Stimulated activated naive CD8-positive, alpha-beta T cell treated with anti-CD3 and anti-CD28 coated beads, Interleukin-15, amount 100 ng/mL, for 72 hours (primary cell): ENCODE measurements at regions not wholly inside any gene's neighbourhood (a gene's known extent, or its start where the extent isn't known, plus 50 kb on each side); places are given as distances from the start of the nearest gene placed in this dataset.
A peak's percentile ranks its signal among the peaks of the same experiment; 100 is the strongest.
"Not testable (repeated sequence)": the region's sequence is repeated elsewhere in the genome, so short reads cannot be mapped to it uniquely, and the experiment has no call there.

Source experiments
- ATAC-seq: fragments of 150-1000 bp; cut with Tn5 transposase; 2 replicates; pipeline ENCODE4 v1.10.0; 2021; ENCODE audit warnings: mild to moderate bottlenecking, moderate library complexity
- DNase-seq, 2 donors: peaks; one replicate each; pipeline ENCODE4 v3.0.0; 2021 to 2022
- H3K27ac Mint-ChIP-seq, 2 donors: one replicate each; pipeline ENCODE4 v1.8.0; 2022; ENCODE audit warnings: mild to moderate bottlenecking in 2 of 2, mixed read lengths in 2 of 2, moderate library complexity in 2 of 2
- H3K27me3 Mint-ChIP-seq: one replicate; pipeline ENCODE4 v1.8.0; 2022; ENCODE audit warnings: mixed read lengths
- H3K4me1 Mint-ChIP-seq: one replicate; pipeline ENCODE4 v1.8.0; 2022; ENCODE audit warnings: mild to moderate bottlenecking, mixed read lengths
- H3K4me3 Mint-ChIP-seq, 2 donors: one replicate each; pipeline ENCODE4 v1.8.0; 2022; ENCODE audit warnings: mild to moderate bottlenecking in 2 of 2, mixed read lengths in 2 of 2, moderate library complexity in 1 of 2
- H3K9me3 Mint-ChIP-seq, 2 donors: one replicate each; pipeline ENCODE4 v1.8.0; 2022; ENCODE audit warnings: mixed read lengths in 2 of 2

DNA sequence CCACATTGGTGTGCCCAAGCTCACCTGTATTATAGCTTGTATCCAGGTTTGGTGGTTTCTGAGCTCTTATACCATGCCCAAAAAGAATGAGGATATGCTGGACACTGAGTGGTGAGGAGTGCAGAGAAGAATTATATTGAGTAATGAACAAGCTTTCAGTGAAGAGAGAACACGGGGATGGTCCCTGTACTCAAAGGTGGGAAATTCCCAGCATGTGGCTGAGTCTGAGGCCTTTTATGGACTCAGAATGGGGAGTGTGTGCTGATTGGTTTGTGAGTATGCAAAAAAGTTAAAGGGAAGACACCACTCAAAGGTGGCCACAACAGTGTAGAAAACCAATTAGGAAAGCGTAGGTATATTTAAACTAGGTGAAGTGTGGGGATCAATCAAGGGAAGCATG, 191.2 kb upstream of the SLITRK6 start:
- no peak overlapping the region for H3K4me3 Mint-ChIP-seq
- DNase-seq = no peak
- ATAC-seq = no peak
- H3K27me3 Mint-ChIP-seq = no peaks in the 10 kb centered on the region
- peaks cover 6 to 10% of the 10 kb centered on the region in 2 donors for H3K9me3 Mint-ChIP-seq
- no peaks in the 10 kb centered on the region for H3K4me1 Mint-ChIP-seq
- H3K27ac Mint-ChIP-seq = no peak overlapping the region

DNA sequence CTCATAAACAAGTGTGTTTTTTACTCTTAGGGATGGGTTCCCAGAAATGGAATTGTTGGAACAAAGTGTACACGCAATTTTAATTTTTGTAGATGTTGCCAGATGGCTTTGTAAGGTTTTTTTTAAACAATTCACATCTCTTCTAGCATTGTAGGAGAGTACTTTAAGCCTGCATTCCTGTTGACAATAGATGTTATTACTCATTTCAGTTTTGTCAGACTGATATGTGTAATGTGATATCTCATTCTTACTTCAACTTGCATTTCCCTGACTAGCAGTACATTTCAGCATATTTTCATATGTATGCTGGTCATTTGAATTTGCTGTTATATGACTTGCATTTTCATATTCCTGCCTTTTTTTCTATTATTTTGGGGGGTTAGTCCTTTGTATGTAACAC, 186.6 kb upstream of the SLITRK6 start:
- DNase-seq (no peak), ATAC-seq (no peak)
- Mint-ChIP-seq H3K4me3 (no peak overlapping the region), H3K9me3 (peaks cover 14 to 18% of the 10 kb centered on the region in 2 donors), H3K27ac (no peak overlapping the region), H3K4me1 (no peaks in the 10 kb centered on the region), H3K27me3 (no peaks in the 10 kb centered on the region)

DNA sequence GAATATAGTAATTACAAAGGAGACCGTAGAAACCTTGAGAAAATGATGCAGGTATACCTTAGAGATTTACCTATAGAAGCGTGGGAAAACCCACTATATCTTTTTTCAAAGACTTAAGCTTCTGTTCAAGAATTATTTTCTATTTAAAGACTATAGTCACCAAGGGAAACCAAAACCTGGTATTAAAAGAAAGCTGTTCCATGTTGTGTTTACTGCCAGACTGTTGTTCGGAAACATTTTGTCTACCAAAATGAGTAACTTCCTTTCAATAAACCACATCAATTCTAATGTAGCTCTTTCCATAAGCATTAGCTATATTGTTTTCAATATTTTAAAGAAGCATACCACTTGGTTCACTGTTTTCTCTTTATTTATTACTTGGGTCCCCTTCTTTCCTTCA, 182.9 kb upstream of the SLITRK6 start:
- no peak overlapping the region for H3K27ac Mint-ChIP-seq
- ATAC-seq = no peak
- H3K27me3 Mint-ChIP-seq = no peaks in the 10 kb centered on the region
- no peak for DNase-seq
- peaks cover 8 to 17% of the 10 kb centered on the region in 2 donors for H3K9me3 Mint-ChIP-seq
- H3K4me3 Mint-ChIP-seq = no peak overlapping the region
- H3K4me1 Mint-ChIP-seq = no peaks in the 10 kb centered on the region

DNA sequence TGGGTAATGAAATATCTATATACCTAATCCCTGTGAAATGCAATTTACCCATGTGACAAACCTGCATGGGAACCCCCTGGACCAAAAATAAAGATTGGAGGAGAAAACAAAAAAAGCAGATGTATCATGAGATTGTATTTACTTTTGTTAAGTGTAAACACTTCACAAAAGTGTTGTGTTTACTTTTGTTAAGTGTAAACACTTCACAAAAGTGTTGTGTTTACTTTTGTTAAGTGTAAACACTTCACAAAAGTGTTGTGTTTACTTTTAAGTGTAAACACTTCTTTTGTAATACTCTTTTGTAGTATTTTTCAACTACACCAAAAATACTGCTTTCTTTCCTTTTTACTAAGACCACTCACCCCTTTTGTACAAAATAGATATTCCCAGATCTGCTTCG, 181.2 kb upstream of the SLITRK6 start:
- H3K4me1 Mint-ChIP-seq, H3K27ac Mint-ChIP-seq, ATAC-seq, H3K4me3 Mint-ChIP-seq, H3K27me3 Mint-ChIP-seq, DNase-seq: not testable (repeated sequence)
- peaks cover 8 to 24% of the 10 kb centered on the region in 2 donors for H3K9me3 Mint-ChIP-seq

DNA sequence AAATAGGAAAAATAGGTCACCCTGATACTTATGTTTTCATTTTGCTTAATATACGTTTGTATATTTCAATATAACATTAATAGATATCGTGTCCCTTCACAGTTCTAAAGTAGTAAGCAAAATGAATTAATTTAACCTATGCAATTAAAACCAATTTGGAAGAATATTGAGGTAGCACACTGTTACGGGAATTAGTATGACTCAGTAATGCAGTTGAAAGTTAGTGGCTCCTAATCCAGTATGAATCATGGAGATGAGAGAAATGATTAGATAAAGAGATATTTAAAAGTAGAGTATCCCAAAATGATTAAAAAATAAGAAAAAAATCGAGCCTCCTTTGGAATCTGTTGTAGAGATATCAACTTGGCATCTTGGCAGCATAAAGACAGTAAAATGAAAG, 177.0 kb upstream of the SLITRK6 start:
- Mint-ChIP-seq H3K27me3 (no peaks in the 10 kb centered on the region), H3K27ac (no peak overlapping the region), H3K4me3 (no peak overlapping the region), H3K4me1 (no peaks in the 10 kb centered on the region), H3K9me3 (peaks cover 0 to 22% of the 10 kb centered on the region in 2 donors)
- ATAC-seq (no peak), DNase-seq (no peak)

DNA sequence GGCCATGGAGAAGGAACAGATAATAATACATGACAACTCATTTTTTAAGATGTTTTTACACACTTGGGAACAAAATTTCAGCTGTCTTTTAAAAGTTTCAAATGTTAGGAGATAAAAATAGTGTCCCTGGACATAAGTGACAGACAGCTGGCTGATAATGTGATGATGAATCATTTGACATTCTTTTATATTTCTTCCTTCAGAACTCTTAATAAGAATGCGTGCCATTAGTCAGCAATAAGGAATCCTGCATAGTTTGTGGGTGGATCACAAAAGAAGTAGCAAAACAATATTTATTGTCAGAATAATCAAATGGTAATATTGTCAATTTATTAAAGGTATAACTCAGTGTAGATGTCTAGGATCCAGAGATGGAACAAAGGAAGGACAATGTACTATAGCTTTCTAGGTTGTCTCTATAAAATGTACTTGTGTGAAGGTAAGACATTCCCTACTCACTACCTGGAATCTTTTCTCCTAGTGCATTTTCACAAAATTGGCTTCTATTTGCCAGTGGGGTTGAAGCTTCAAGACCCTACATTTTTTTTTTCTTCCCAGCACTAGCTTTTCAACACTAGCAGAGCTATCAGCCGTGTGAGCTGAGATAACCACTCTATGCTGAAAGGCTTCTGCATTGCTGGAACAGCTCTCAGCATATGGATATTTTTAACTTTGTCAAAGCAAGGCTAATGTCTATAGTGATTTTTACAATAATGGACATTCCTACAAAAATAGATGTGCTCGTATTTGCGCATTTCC, 175.6 kb upstream of the SLITRK6 start:
- Mint-ChIP-seq H3K4me3 (no peak overlapping the region), H3K27me3 (no peaks in the 10 kb centered on the region), H3K27ac (no peak overlapping the region), H3K9me3 (peaks cover 0 to 22% of the 10 kb centered on the region in 2 donors), H3K4me1 (no peaks in the 10 kb centered on the region)
- no peak for ATAC-seq
- no peak for DNase-seq

DNA sequence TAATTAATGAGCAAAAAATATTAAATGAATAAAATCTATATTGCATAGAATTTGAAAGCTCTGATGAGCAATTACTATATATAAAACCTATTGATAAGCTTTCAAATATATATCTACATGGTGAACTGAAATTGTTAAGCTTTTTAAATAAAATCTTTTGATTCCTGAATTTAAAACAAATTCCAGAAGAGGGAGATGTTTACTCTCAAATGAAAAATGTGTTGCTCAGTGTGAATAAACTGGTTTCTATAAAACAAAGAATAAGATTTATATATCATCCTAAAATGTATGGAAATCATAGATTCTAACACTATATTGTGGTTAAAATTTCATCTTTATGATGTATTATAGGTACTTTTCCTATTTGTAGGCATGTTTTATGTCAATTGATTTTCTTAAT, 171.5 kb upstream of the SLITRK6 start:
- Mint-ChIP-seq H3K27ac (no peak overlapping the region), H3K9me3 (peaks cover 0 to 6% of the 10 kb centered on the region in 2 donors), H3K4me3 (no peak overlapping the region), H3K4me1 (no peaks in the 10 kb centered on the region), H3K27me3 (no peaks in the 10 kb centered on the region)
- DNase-seq = no peak
- ATAC-seq = no peak

DNA sequence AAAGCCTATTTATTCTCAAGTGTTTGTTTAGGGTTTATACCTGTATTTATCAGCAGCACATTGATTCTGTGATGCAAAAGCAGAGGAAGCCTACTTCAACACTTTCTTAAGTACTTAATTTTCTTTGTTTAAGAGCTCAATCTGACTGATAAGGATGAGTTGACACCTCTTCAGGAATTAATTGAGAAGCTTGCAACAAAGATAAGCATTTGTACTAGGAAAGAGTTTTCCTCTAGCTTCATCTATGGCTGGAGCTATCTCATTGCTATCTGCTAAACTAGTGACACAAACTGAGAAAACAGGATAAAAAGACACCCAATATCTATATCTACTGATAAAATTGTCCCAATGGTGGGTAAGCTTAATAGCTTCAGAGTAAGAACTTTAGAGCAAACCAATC, 170.1 kb upstream of the SLITRK6 start:
- H3K4me1 Mint-ChIP-seq = no peaks in the 10 kb centered on the region
- no peak overlapping the region for H3K4me3 Mint-ChIP-seq
- DNase-seq (no peak), ATAC-seq (no peak)
- H3K27me3 Mint-ChIP-seq = no peaks in the 10 kb centered on the region
- no peak overlapping the region for H3K27ac Mint-ChIP-seq
- peaks cover 5 to 6% of the 10 kb centered on the region in 2 donors for H3K9me3 Mint-ChIP-seq

DNA sequence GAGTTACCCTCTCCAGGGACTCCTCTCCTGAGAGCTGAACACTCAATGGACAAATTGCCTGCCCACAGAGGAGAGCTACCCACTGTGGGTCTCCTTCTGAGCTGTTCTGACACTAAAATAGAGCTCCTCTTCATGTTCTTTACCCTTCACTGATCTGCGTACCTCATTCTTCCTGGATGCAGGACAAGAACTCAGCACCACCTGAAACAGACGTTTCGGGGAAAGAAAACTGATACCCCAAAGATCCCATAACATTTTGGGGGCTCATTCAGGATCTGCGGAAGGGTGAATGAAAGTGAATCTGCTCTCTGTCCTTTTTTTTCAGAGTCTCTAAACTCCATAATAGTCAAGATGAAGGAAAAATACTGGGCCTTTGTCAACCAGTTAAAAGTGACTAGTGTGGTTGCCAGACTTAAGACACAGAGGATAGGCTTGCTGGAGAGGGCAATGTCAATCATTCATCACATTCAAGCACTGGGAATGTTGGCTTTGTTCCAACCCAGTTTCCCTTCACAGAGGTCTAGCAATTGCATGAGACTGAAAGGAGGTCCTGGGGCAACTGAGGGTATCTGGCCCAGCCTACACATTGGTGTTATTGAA, 136.7 kb upstream of the SLITRK6 start:
- Mint-ChIP-seq H3K4me3 (no peak overlapping the region), H3K4me1 (no peaks in the 10 kb centered on the region), H3K9me3 (peaks cover 16 to 27% of the 10 kb centered on the region in 2 donors), H3K27ac (no peak overlapping the region), H3K27me3 (no peaks in the 10 kb centered on the region)
- ATAC-seq = no peak
- DNase-seq = no peak

DNA sequence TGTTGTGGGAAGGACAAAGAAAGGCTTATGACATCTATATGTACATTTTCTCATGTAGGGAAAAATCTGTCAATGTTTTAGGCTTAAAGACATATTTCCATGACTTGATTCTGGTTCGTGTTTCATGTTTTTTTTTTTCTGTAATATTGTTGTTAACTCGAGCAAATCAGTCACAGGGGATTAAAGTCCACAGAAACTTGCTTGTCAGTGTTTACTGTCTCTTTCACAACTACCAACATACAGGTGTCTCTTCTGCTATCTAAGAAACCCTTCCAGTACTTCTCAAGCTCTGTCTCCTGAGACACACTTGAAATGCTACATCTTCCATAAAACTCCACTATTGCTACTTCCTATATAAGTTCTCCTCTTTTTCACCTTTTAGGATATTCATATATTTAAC, 130.9 kb upstream of the SLITRK6 start:
- H3K4me1 Mint-ChIP-seq = no peaks in the 10 kb centered on the region
- ATAC-seq (no peak), DNase-seq (no peak)
- peak overlapping the region in 1 of 2 donors; percentile 84 for H3K27ac Mint-ChIP-seq
- H3K4me3 Mint-ChIP-seq = no peak overlapping the region
- H3K9me3 Mint-ChIP-seq = peaks cover 5 to 6% of the 10 kb centered on the region in 2 donors
- H3K27me3 Mint-ChIP-seq = no peaks in the 10 kb centered on the region

DNA sequence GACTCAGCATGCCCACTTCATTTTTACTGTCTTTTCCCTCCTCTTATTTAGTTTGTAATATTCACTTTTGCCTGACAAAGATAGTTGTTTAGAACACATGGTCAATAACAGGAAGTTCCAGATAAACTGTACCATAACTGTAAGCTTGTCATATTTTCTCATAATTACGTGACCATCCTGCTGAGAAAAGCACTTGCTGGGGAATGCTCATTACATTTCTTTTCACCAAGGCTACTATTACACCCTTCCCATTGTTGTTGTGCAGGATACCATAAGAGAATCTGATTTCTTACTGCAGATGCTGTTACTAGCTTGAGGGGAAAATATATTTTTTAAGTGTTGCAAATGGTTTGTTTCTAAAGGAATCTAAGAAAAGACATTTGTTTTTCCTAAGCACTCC, 111.7 kb upstream of the SLITRK6 start:
- Mint-ChIP-seq H3K4me3 (no peak overlapping the region), H3K4me1 (no peaks in the 10 kb centered on the region), H3K27ac (no peak overlapping the region), H3K9me3 (peaks cover 15 to 28% of the 10 kb centered on the region in 2 donors), H3K27me3 (no peaks in the 10 kb centered on the region)
- ATAC-seq (no peak), DNase-seq (no peak)

DNA sequence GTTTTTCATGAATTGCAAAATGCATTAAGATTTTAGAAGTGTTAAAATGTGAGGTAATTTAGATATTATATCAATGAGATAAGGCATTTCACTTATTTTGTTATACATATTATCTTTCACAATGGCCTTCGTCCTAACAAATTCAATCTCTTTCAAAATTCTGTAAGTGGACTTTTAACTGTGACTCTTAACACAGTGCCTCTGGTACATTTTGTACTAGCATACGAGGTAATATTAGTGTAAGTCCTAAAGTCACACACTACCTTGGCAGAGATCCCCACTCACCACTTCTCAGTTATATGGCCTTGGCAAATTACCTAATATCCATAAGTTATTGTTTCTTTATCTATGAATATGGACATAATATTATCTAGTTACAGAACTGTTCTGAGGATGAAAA, 101.3 kb upstream of the SLITRK6 start:
- no peak overlapping the region for H3K4me3 Mint-ChIP-seq
- H3K27me3 Mint-ChIP-seq = no peaks in the 10 kb centered on the region
- H3K27ac Mint-ChIP-seq = no peak overlapping the region
- no peak for DNase-seq
- no peaks in the 10 kb centered on the region for H3K4me1 Mint-ChIP-seq
- peaks cover 0 to 18% of the 10 kb centered on the region in 2 donors for H3K9me3 Mint-ChIP-seq
- no peak for ATAC-seq

DNA sequence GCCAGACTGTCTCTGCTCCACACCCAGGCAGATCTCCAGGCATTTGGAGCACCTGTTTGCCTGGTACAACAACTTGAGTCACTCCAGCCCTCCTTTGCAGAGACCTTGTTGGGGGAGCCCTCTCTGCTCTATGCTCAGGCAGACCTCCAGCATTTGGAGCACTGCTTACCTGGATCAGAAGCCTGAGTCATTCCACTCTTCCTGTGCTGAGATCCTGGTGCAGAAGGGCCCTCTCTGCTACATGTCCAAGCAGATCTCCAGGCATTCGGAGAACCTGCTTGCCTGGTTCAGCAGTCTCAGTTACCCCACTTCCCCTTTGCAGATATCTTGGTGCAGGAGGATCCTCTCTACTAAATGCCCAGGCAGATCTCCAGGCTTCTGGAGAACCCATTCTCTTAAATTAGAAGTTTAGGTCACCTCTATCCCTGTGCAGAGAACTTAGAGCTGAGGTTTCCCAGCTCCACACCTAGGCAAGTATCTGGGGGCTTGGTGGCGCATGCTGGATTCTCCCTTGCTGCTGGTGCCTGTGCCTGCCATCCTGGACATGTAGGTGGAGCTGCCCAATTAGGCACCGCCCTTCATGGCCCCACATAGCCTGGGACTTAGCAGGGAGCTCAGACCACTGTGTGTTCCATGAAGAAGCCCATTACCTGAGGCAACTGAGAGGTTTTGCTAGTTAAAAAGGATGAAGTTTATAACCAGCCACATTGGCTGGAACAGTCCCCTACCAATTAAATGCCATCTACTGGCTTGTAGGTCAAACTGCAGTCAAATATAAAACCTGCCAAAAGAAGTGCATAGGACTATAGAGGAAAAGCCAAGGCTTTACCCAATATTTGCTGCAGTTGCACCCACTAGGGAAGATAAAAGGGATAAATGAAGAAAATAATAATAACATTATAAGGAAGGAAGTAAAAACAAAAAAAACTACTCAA, 97.6 kb upstream of the SLITRK6 start:
- no peaks in the 10 kb centered on the region for H3K4me1 Mint-ChIP-seq

DNA sequence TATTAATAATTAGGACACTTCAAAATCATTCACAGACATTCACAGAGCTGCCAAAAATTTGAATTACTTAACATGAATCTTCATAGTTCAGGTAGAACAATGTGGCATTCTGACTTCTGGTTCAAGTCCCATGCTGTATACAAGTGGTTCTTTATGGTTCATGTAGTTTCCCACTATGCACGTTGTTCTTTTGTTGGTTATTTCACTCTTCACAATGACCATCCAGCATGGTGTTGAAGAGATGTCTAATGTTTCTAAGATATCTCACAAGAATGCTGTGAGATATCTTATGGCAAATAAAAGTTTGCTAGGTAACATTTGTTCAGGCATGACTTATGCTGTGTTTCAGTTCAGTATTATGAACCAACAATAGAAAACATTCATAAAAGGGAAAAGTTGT, 88.2 kb upstream of the SLITRK6 start:
- H3K9me3 Mint-ChIP-seq = peaks cover 8 to 9% of the 10 kb centered on the region in 2 donors

More for the DNA sequence above, 97.6 kb upstream of the SLITRK6 start:
- ATAC-seq (no peak), DNase-seq (no peak)
- no peak overlapping the region for H3K27ac Mint-ChIP-seq
- peaks cover 4 to 16% of the 10 kb centered on the region in 2 donors for H3K9me3 Mint-ChIP-seq
- H3K27me3 Mint-ChIP-seq = no peaks in the 10 kb centered on the region
- H3K4me3 Mint-ChIP-seq = no peak overlapping the region

DNA sequence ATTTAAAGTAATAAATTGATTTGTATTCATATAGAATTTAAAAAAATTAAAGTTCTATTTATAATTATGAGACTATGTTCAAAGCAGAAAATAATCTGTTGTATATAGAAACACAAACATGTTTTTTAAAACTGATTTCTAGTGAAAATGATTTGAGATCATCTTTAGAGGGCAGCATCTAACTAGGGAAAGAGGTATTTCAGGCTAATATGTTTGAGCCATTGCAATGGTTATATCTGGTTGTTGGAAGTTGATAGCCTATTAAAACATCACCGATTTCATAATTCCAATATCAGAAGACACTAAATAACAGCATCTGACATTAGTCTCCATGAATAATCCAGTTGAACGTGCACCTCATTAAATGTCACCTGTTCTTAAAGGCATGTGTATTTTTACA, 79.8 kb upstream of the SLITRK6 start:
- Mint-ChIP-seq H3K27me3 (no peaks in the 10 kb centered on the region), H3K9me3 (peaks cover 8 to 11% of the 10 kb centered on the region in 2 donors), H3K27ac (no peak overlapping the region), H3K4me3 (no peak overlapping the region), H3K4me1 (no peaks in the 10 kb centered on the region)
- ATAC-seq (no peak), DNase-seq (no peak)

More for the DNA sequence above, 88.2 kb upstream of the SLITRK6 start:
- DNase-seq (no peak), ATAC-seq (no peak)
- Mint-ChIP-seq H3K4me3 (no peak overlapping the region), H3K27me3 (no peaks in the 10 kb centered on the region), H3K27ac (no peak overlapping the region), H3K4me1 (no peaks in the 10 kb centered on the region)
